ENCODE measurements at regions not wholly inside any gene's neighbourhood (a gene's known extent, or its start where the extent isn't known, plus 50 kb on each side); places are given as distances from the start of the nearest gene placed in this dataset.

DNA sequence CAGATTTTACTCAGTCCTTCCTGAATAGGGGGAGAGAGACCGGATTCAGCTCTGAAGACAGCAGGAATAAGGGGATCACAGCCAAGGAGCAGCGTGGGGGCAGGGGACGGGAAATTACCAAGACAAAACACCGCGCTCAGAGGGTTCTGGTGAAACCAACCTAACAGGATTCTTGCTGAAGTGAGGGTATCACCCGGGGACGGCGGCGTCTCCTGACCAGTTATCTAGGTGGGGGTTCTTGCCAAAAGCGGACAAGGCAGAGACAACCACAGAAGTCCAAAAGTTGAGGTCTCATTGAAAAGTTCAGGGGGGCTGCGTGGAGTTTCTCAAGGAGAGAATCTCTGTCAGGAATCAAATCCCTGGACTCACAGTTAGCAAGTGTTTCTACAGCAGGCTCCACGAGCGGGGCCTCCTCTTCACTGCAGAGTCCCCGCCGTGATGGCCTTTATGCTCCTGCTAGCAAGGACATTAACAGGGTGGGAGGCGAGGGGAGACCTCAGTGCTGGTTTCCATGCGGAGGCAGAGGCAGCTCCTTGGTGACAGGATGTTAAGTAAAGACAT is 291.0 kb downstream of the BRD1 start:
- TF ChIP-seq POLR2AphosphoS5 (IDR thresholded peaks at IDR 0.05) (no peak), POLR2A (IDR thresholded peaks at IDR 0.05) (no peak)
- TF ChIP-seq, protein P1, sequence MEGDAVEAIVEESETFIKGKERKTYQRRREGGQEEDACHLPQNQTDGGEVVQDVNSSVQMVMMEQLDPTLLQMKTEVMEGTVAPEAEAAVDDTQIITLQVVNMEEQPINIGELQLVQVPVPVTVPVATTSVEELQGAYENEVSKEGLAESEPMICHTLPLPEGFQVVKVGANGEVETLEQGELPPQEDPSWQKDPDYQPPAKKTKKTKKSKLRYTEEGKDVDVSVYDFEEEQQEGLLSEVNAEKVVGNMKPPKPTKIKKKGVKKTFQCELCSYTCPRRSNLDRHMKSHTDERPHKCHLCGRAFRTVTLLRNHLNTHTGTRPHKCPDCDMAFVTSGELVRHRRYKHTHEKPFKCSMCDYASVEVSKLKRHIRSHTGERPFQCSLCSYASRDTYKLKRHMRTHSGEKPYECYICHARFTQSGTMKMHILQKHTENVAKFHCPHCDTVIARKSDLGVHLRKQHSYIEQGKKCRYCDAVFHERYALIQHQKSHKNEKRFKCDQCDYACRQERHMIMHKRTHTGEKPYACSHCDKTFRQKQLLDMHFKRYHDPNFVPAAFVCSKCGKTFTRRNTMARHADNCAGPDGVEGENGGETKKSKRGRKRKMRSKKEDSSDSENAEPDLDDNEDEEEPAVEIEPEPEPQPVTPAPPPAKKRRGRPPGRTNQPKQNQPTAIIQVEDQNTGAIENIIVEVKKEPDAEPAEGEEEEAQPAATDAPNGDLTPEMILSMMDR (IDR thresholded peaks at IDR 0.05 in 8 of 11, conservative IDR thresholded peaks at IDR 0.05 in 3 of 11): no peak

Measured in spleen (tissue), 7 donors.